ENCODE measurements at regions not wholly inside any gene's neighbourhood (a gene's known extent, or its start where the extent isn't known, plus 50 kb on each side); places are given as distances from the start of the nearest gene placed in this dataset.

- intact Hi-C loops (cut with DNase I), result no loop called here
- Histone ChIP-seq H3K4me3 (no peak overlapping the region), H3K27me3 (no peaks in the 10 kb centered on the region), H3K9me3 (no peaks in the 10 kb centered on the region), H3K36me3 (no peaks in the 10 kb centered on the region), H3K27ac (no peak overlapping the region), H3K4me1 (no peaks in the 10 kb centered on the region)
- DNase-seq, result no peak
- TF ChIP-seq POLR2A (IDR thresholded peaks at IDR 0.05), result no peak
- TF ChIP-seq CTCF (IDR thresholded peaks at IDR 0.05), result no peak
Measured at GRCh38 chr5:60010853-60011252, 117.3 kb upstream of the PDE4D start.

GRCh38 chr5:60010328-60010727, 116.8 kb upstream of the PDE4D start:
- DNase-seq, result no peak
- intact Hi-C loops (cut with DNase I), result no loop called here
- Histone ChIP-seq H3K27me3 (no peaks in the 10 kb centered on the region), H3K4me1 (no peaks in the 10 kb centered on the region), H3K27ac (no peak overlapping the region), H3K9me3 (no peaks in the 10 kb centered on the region), H3K36me3 (no peaks in the 10 kb centered on the region), H3K4me3 (no peak overlapping the region)
- TF ChIP-seq POLR2A (IDR thresholded peaks at IDR 0.05) (no peak), CTCF (IDR thresholded peaks at IDR 0.05) (no peak)
- WGBS, 2 donors, result 20 to 42% methylated on average over 1 of the region's 1 CpG

GRCh38 chr5:60007729-60008128, 114.2 kb upstream of the PDE4D start:
- Histone ChIP-seq H3K27me3 (no peaks in the 10 kb centered on the region), H3K27ac (no peak overlapping the region), H3K9me3 (peaks cover 0 to 9% (median 0%) of the 10 kb centered on the region in 3 donors), H3K4me1 (no peaks in the 10 kb centered on the region), H3K36me3 (no peaks in the 10 kb centered on the region), H3K4me3 (no peak overlapping the region)
- 63 to 88% methylated on average over 2 of the region's 2 CpGs for WGBS, 2 donors
- TF ChIP-seq POLR2A (IDR thresholded peaks at IDR 0.05) (no peak), CTCF (IDR thresholded peaks at IDR 0.05) (no peak)
- DNase-seq, result no peak
- intact Hi-C loops (cut with DNase I), result no loop called here

- H3K9me3 ChIP-seq, result peaks cover 0 to 9% (median 6%) of the 10 kb centered on the region in 3 donors
- 48 to 68% methylated on average over 2 of the region's 2 CpGs for WGBS, 2 donors
Measured at GRCh38 chr5:59999056-59999455, 105.5 kb upstream of the PDE4D start.

GRCh38 chr5:59992206-59992605, 98.7 kb upstream of the PDE4D start:
- intact Hi-C loops (cut with DNase I), result no loop called here
- no peak for TF ChIP-seq POLR2A (IDR thresholded peaks at IDR 0.05)
- no peak for TF ChIP-seq CTCF (IDR thresholded peaks at IDR 0.05)
- H3K4me1 ChIP-seq, result no peaks in the 10 kb centered on the region
- no peaks in the 10 kb centered on the region for H3K36me3 ChIP-seq
- no peaks in the 10 kb centered on the region for H3K27me3 ChIP-seq
- no peaks in the 10 kb centered on the region for H3K9me3 ChIP-seq
- no peak overlapping the region for H3K27ac ChIP-seq
- no peak for DNase-seq
- no peak overlapping the region for H3K4me3 ChIP-seq
- 71 to 74% methylated on average over 3 of the region's 3 CpGs for WGBS, 2 donors

More at GRCh38 chr5:59999056-59999455, 105.5 kb upstream of the PDE4D start:
- Histone ChIP-seq H3K27me3 (no peaks in the 10 kb centered on the region), H3K4me1 (no peaks in the 10 kb centered on the region), H3K36me3 (no peaks in the 10 kb centered on the region), H3K27ac (no peak overlapping the region), H3K4me3 (no peak overlapping the region)
- TF ChIP-seq CTCF (IDR thresholded peaks at IDR 0.05) (no peak), POLR2A (IDR thresholded peaks at IDR 0.05) (no peak)
- intact Hi-C loops (cut with DNase I), result no loop called here
- DNase-seq, result no peak
